Karpas-422 (cell line): ENCODE measurements at regions not wholly inside any gene's neighbourhood (a gene's known extent, or its start where the extent isn't known, plus 50 kb on each side); places are given as distances from the start of the nearest gene placed in this dataset.

Source experiments
- DNase-seq: peaks from one replicate; pipeline ENCODE4 v3.0.0-alpha.2; 2015
- H2AFZ ChIP-seq: fragments of 200-600 bp; sonication (generic); 2 replicates; pipeline ENCODE4 v1.6.1; 2014; ENCODE audit warnings: antibody characterized with exemption, low read length, mixed read lengths
- H3K27ac ChIP-seq: fragments of 200-600 bp; sonication (generic); 2 replicates; pipeline ENCODE4 v1.5.1; 2014; ENCODE audit warnings: mild to moderate bottlenecking, low read length, moderate library complexity
- H3K27me3 ChIP-seq: fragments of 200-600 bp; sonication (generic); 2 replicates; pipeline ENCODE4 v1.6.1; 2014; ENCODE audit warnings: low read length, mixed read lengths
- H3K36me3 ChIP-seq: fragments of 200-600 bp; sonication (generic); 2 replicates; pipeline ENCODE4 v1.6.1; 2014; ENCODE audit warnings: low read length, mixed read lengths; ENCODE audit not compliant: insufficient read depth
- H3K4me1 ChIP-seq: fragments of 200-600 bp; sonication (generic); 2 replicates; pipeline ENCODE4 v1.6.1; 2014; ENCODE audit warnings: mild to moderate bottlenecking, low read length, mixed read lengths
- H3K4me2 ChIP-seq: fragments of 200-600 bp; sonication (generic); 2 replicates; pipeline ENCODE4 v1.6.1; 2014; ENCODE audit warnings: low read length, low read depth, mild to moderate bottlenecking; ENCODE audit not compliant: poor library complexity, severe bottlenecking
- H3K4me3 ChIP-seq: fragments of 200-600 bp; sonication (generic); 2 replicates; pipeline ENCODE4 v1.5.1; 2014; ENCODE audit warnings: mild to moderate bottlenecking, antibody characterized with exemption, low read length, mixed read lengths
- H3K79me2 ChIP-seq: fragments of 200-600 bp; sonication (generic); 2 replicates; pipeline ENCODE4 v1.6.1; 2014; ENCODE audit warnings: mild to moderate bottlenecking, low read length, mixed read lengths
- H3K9ac ChIP-seq: fragments of 200-600 bp; sonication (generic); 2 replicates; pipeline ENCODE4 v1.6.0; 2014; ENCODE audit warnings: low read length
- H3K9me2 ChIP-seq: fragments of 200-600 bp; sonication (generic), shearing (Covaris generic); replicated peaks from 2 replicates; pipeline ENCODE4 v1.6.0; 2014; ENCODE audit warnings: mild to moderate bottlenecking, low read length, moderate library complexity; ENCODE audit not compliant: insufficient read depth
- H3K9me3 ChIP-seq: fragments of 300-700, 200-600 bp; sonication (generic); 2 replicates; pipeline ENCODE4 v1.6.1; 2014; ENCODE audit warnings: low read length, mixed read lengths
- H4K20me1 ChIP-seq: fragments of 200-600 bp; sonication (generic); 2 replicates; pipeline ENCODE4 v1.6.1; 2014; ENCODE audit warnings: mild to moderate bottlenecking, antibody characterized with exemption, low read length, low read depth; ENCODE audit not compliant: insufficient read depth

DNA sequence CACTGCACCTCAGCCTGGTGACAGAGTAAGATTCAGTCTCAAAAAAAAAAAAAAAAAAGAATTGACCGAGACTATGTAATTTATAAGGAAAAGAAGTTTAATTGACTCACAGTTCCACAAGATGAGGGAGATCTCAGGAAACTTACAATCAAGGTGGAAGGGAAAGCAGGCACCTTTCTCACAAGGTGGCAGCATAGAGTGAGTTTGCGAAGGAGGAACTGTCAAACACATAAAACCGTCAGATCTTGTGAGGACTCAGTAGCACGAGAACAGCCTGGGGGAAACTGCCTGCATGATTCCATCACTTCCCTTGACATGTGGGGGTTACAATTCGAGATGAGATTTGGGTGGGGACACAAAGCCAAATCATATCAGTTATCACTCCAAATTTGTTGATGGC lies 380.9 kb downstream of the EDEM1 start:
- Histone ChIP-seq H3K9ac (no peak overlapping the region), H3K79me2 (no peaks in the 10 kb centered on the region), H4K20me1 (no peaks in the 10 kb centered on the region), H3K4me1 (peaks cover 7% of the 10 kb centered on the region; the same call in 1 of the 2 replicates), H3K4me2 (no peak overlapping the region), H3K9me3 (no peaks in the 10 kb centered on the region), H3K27me3 (no peaks in the 10 kb centered on the region), H3K9me2 (no peaks in the 10 kb centered on the region), H3K36me3 (no peaks in the 10 kb centered on the region), H2AFZ (no peak overlapping the region), H3K4me3 (no peak overlapping the region), H3K27ac (no peak overlapping the region)
- peak; percentile 83 for DNase-seq

GRCh38 chr3:5569152-5569551 lies 381.6 kb downstream of the EDEM1 start:
- H3K4me3 ChIP-seq: no peak overlapping the region
- H3K36me3 ChIP-seq: no peaks in the 10 kb centered on the region
- no peaks in the 10 kb centered on the region for H3K9me3 ChIP-seq
- H3K27me3 ChIP-seq: no peaks in the 10 kb centered on the region
- H3K9me2 ChIP-seq: no peaks in the 10 kb centered on the region
- no peak overlapping the region for H3K27ac ChIP-seq
- no peak overlapping the region for H2AFZ ChIP-seq
- no peaks in the 10 kb centered on the region for H3K79me2 ChIP-seq
- no peak overlapping the region for H3K4me2 ChIP-seq
- peaks cover 7% of the 10 kb centered on the region; the same call in 1 of the 2 replicates for H3K4me1 ChIP-seq
- H3K9ac ChIP-seq: no peak overlapping the region
- no peaks in the 10 kb centered on the region for H4K20me1 ChIP-seq
- DNase-seq: no peak

DNA sequence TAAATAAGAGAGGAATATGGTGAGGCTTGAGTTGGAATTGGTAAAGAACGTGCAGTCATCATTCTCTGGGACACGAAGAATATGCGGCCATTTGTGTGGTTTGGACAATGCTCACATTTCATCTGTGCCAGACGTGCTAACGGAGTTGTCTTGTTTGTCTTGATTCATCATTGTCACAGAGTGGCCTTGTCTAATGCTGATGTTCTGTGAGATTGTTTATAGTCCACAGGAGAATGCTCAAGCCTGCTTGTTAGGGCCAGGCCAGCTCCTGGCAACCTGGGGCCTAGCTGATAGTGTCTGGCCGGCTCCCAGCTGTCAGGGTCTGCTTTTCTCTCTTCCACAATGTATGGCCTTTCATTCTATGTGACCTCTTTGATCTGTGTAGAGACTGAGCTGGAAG lies 384.7 kb downstream of the EDEM1 start:
- Histone ChIP-seq H3K79me2 (no peaks in the 10 kb centered on the region), H3K36me3 (no peaks in the 10 kb centered on the region), H3K9me3 (no peaks in the 10 kb centered on the region), H2AFZ (no peak overlapping the region), H3K4me3 (no peak overlapping the region), H3K27ac (no peak overlapping the region), H3K4me2 (no peak overlapping the region), H3K27me3 (no peaks in the 10 kb centered on the region), H3K9me2 (no peaks in the 10 kb centered on the region), H3K9ac (no peak overlapping the region), H3K4me1 (peaks cover 15% of the 10 kb centered on the region), H4K20me1 (no peaks in the 10 kb centered on the region)
- DNase-seq: no peak

DNA sequence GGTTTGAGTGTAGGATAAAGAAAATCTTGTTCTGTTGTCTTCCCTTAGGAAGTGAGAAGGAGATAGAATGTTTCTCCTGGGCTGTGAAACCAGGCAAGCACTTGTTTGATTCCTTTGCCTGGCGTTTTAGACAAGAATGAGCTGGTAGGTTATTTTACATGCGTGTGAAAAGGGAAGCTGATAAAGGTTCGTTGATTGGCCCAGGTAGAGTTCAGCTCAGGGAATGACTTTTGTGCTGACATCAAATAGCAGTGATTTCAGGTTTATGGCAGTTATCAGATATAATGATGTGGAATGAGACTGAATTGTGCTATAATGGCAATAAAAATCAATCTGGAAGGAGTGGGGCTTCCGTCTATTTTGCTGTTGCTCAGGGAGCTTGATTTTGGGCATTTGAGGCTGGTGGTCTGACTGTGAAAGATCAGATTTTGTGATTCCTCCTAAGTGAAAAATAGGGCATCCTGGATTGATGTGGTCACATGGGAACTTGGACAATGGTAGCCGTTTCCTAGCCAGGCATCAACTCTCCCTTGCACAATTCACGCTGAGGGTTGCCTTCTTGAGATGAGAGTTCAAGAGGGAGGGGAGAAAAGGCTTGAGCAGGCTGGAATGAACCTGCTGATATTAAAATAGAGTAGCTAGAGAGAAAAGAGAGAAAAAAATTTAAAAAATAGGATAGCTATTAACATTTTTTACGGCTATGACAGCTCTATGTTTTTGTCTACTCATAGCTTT lies 388.9 kb downstream of the EDEM1 start:
- H3K4me3 ChIP-seq: no peak overlapping the region
- H3K4me1 ChIP-seq: peaks cover 12% of the 10 kb centered on the region
- no peak for DNase-seq
- no peaks in the 10 kb centered on the region for H4K20me1 ChIP-seq
- no peaks in the 10 kb centered on the region for H3K27me3 ChIP-seq
- H3K79me2 ChIP-seq: no peaks in the 10 kb centered on the region
- no peak overlapping the region for H3K4me2 ChIP-seq
- no peaks in the 10 kb centered on the region for H3K36me3 ChIP-seq
- H3K27ac ChIP-seq: no peak overlapping the region
- H2AFZ ChIP-seq: no peak overlapping the region
- H3K9me3 ChIP-seq: no peaks in the 10 kb centered on the region
- H3K9ac ChIP-seq: no peak overlapping the region
- H3K9me2 ChIP-seq: no peaks in the 10 kb centered on the region

DNA sequence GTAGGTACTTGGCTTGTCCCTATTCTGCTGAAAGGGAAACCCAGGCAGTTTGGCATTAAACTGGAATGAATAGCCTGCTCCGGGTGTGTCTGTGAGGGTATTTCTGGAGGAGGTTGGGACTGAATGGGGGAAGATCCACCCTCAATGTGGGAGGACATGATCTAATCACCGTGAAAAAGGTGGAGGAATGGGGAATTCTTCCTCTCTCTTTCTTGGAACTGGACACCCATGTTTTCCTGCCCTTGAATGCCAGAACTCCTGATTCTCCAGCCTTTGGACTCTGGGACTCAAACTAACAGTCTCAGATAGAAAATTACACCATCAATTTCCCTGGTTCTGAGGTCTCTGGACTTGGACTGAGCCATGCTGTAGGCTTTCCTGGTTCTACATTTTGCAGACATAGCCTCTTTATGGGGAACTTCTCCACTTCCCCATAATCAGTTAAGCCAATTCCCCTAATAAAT lies 391.7 kb downstream of the EDEM1 start:
- peaks cover 13% of the 10 kb centered on the region for H3K4me1 ChIP-seq
- H3K79me2 ChIP-seq: no peaks in the 10 kb centered on the region
- H3K4me2 ChIP-seq: no peak overlapping the region
- no peaks in the 10 kb centered on the region for H4K20me1 ChIP-seq
- H3K4me3 ChIP-seq: no peak overlapping the region
- no peak for DNase-seq
- no peaks in the 10 kb centered on the region for H3K36me3 ChIP-seq
- H2AFZ ChIP-seq: no peak overlapping the region
- H3K9me2 ChIP-seq: no peaks in the 10 kb centered on the region
- H3K27me3 ChIP-seq: no peaks in the 10 kb centered on the region
- H3K9me3 ChIP-seq: no peaks in the 10 kb centered on the region
- no peak overlapping the region for H3K9ac ChIP-seq
- no peak overlapping the region for H3K27ac ChIP-seq

DNA sequence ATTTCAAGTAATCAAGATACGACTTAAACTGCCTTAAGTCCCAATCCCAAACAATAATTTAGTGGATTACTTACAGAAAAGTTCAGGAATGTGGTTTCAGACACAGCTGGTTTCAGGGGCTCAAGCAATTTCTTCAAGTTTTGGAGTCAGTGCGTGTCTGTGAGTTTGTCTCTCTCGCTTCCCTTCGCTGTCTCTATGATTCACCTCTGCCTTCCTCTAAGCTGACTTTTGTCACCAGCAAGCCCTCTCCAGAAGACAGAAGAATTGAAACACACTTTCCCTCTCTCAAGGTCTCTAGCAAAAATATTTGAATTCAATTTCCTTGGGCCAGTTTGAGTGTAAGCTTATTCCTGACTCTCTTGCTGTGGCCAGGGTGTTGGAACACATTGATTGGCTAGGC lies 392.4 kb downstream of the EDEM1 start:
- Histone ChIP-seq H3K4me3 (no peak overlapping the region), H3K9me2 (no peaks in the 10 kb centered on the region), H4K20me1 (no peaks in the 10 kb centered on the region), H3K9me3 (no peaks in the 10 kb centered on the region), H3K27ac (no peak overlapping the region), H3K4me2 (no peak overlapping the region), H3K9ac (no peak overlapping the region), H3K79me2 (no peaks in the 10 kb centered on the region), H3K4me1 (peaks cover 15% of the 10 kb centered on the region), H2AFZ (no peak overlapping the region), H3K27me3 (no peaks in the 10 kb centered on the region), H3K36me3 (no peaks in the 10 kb centered on the region)
- no peak for DNase-seq

- Histone ChIP-seq H3K9me3 (no peaks in the 10 kb centered on the region), H3K4me3 (no peak overlapping the region), H3K4me1 (peaks cover 17% of the 10 kb centered on the region), H2AFZ (no peak overlapping the region), H3K9ac (no peak overlapping the region), H3K27ac (no peak overlapping the region), H3K79me2 (no peaks in the 10 kb centered on the region), H3K36me3 (no peaks in the 10 kb centered on the region), H3K27me3 (no peaks in the 10 kb centered on the region), H4K20me1 (no peaks in the 10 kb centered on the region), H3K4me2 (no peak overlapping the region), H3K9me2 (no peaks in the 10 kb centered on the region)
- DNase-seq: no peak
Observed at GRCh38 chr3:5580826-5581225, 393.3 kb downstream of the EDEM1 start.

- no peaks in the 10 kb centered on the region for H3K79me2 ChIP-seq
- H3K27ac ChIP-seq: no peak overlapping the region
- H3K4me2 ChIP-seq: no peak overlapping the region
- no peaks in the 10 kb centered on the region for H3K9me2 ChIP-seq
- no peak overlapping the region for H3K4me3 ChIP-seq
- H3K27me3 ChIP-seq: no peaks in the 10 kb centered on the region
- H3K36me3 ChIP-seq: no peaks in the 10 kb centered on the region
- H3K4me1 ChIP-seq: peaks cover 13% of the 10 kb centered on the region
- no peaks in the 10 kb centered on the region for H4K20me1 ChIP-seq
- no peak overlapping the region for H3K9ac ChIP-seq
- H3K9me3 ChIP-seq: no peaks in the 10 kb centered on the region
- H2AFZ ChIP-seq: no peak overlapping the region
- DNase-seq: no peak
Observed at GRCh38 chr3:5581743-5582142, 394.2 kb downstream of the EDEM1 start.
